ENCODE measurements at regions not wholly inside any gene's neighbourhood (a gene's known extent, or its start where the extent isn't known, plus 50 kb on each side); places are given as distances from the start of the nearest gene placed in this dataset.

- DNase-seq (ENCODE audit: low read depth) = no peak
These were observed 799.5 kb downstream of the QKI start for GRCh38 chr6:164214066-164214465.

- DNase-seq (ENCODE audit: low read depth) = no peak
These were observed 796.7 kb downstream of the QKI start for GRCh38 chr6:164211254-164211653.

- DNase-seq (ENCODE audit: low read depth) = no peak
These were observed 796.3 kb downstream of the QKI start for GRCh38 chr6:164210783-164211182.

GRCh38 chr6:164210323-164210722 is 795.8 kb downstream of the QKI start:
- no peak for DNase-seq (ENCODE audit: low read depth)

DNA sequence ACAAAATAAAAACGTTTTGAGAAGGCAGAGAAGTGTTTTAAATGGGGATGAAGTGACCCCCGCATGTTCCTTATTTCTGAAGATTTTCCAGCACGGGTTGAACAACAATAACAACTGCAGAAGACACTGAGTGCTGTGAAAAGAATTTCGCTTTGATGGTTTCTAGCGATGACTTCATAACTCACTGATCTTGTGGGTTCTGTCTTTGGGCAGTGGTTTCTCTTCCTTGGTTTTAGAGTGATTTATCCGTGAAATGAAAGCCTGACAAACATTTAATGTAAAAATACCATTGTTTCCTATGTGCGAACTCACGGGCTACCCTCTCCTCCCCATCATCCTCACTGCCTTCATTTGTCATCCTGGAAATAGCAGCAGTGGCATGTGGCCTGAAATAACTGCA is 793.9 kb downstream of the QKI start:
- no peak for DNase-seq (ENCODE audit: low read depth)

DNA sequence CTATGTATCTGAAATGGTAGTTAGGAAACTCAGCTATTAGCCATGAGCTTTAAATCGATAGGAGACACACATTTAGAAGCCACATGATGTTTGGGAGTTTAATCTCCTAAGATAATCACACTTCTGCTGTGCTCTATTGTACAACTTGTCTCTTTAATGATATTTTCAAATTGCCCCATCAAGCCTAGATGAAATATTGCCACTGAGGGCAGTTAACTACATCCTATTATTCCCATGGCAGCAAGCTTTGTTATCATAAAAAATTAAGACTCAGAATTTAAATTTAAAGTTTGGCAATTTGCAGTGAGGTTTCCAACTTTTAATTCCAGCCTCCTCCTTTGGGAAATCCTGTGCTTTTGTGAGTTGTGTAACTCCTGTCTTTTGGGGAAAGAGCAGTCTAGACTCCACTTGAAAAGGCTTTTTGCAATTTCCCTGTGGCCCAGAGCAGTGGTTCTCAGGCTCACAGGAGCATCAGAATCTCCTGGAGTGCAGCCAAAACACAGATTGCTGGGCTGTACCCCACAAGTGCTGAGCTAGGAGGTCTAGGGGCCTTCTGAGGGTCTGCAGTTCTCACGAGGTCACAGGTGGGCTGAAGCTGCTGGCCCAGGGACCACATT is 792.4 kb downstream of the QKI start:
- no peak for DNase-seq (ENCODE audit: low read depth)

- DNase-seq (ENCODE audit: low read depth) = no peak
These were observed 785.6 kb downstream of the QKI start for GRCh38 chr6:164200071-164200470.

DNA sequence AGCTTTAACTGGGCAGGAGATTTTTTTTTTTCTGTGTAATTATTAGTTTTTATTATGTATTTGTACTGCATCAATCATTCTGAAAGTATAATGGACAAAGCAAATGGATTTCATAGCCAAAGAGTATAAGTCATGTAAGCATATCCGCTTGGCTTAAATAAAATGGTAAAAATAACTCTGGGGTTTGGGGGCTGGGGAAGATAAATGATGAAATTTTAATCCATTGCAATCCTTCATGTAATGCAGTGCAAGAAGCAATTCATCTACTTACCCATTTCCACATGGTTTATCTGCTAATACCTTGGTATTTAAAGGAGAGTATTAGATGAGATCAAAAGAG is 781.4 kb downstream of the QKI start:
- no peak for DNase-seq (ENCODE audit: low read depth)

- DNase-seq (ENCODE audit: low read depth) = no peak
These were observed 780.9 kb downstream of the QKI start for GRCh38 chr6:164195278-164195941.

DNA sequence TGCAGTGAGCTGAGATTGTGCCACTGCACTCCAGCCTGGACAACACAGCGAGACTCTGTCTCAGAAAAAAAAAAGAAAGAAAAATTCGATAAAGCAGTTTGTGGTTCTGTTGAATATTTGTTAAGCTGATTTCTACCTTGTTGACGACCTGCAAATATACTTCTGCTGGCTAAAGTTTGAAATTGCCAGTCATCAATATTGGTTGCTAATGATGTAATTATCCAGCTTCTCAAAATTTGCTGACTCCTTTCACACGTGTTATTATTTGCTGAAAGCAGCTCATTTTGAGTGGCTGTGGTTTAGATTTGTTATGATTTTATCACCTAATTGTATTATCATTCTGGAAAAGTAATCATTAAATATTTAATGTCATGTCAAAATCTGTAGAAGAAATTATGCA is 774.3 kb downstream of the QKI start:
- no peak for DNase-seq (ENCODE audit: low read depth)

DNA sequence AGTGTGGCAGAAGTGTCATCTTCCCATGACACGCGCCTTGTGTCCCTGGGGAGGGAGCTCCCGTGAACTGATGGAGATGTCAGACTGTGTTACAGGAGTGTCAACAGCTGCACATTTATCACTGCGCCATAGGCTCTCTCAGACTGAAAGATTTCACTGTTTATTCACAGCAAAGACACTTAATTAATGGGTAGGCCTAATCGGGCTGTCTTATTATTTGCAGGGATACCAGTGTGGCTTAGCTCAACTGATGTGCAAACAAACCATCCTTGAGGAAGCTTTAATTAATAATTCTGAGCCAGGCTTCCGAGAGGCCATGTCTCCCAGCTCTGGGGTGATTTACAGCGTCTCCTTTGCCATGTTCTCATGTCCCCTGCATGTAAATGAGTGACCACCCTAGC is 771.0 kb downstream of the QKI start:
- no peak for DNase-seq (ENCODE audit: low read depth)

DNA sequence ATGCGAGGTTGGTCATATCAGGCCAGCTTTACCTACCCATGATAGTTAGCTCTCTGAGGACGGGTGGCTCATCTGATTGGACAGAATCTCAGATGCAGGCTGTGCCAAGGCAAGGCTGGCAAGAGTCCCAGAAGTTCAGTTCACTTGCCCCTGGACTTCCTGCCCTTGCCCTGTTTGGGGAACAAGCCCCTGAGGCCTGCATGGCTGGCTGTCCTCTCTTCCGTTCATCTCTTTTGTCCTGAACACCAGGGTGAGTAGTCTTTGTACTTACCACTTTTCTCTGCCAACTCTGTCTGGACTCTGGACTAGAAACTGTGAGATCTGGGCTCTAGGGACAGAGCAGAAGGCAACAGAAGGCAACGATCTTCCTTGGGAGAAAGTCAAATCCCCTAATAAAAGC is 769.9 kb downstream of the QKI start:
- DNase-seq (ENCODE audit: low read depth) = no peak

GRCh38 chr6:164183556-164184123 is 769.1 kb downstream of the QKI start:
- no peak for DNase-seq (ENCODE audit: low read depth)

- no peak for DNase-seq (ENCODE audit: low read depth)
These were observed 764.3 kb downstream of the QKI start for GRCh38 chr6:164178679-164179332.

GRCh38 chr6:164169355-164169754 is 754.8 kb downstream of the QKI start:
- no peak for DNase-seq (ENCODE audit: low read depth)

- no peak for DNase-seq (ENCODE audit: low read depth)
These were observed 754.1 kb downstream of the QKI start for GRCh38 chr6:164168595-164168994.

DNA sequence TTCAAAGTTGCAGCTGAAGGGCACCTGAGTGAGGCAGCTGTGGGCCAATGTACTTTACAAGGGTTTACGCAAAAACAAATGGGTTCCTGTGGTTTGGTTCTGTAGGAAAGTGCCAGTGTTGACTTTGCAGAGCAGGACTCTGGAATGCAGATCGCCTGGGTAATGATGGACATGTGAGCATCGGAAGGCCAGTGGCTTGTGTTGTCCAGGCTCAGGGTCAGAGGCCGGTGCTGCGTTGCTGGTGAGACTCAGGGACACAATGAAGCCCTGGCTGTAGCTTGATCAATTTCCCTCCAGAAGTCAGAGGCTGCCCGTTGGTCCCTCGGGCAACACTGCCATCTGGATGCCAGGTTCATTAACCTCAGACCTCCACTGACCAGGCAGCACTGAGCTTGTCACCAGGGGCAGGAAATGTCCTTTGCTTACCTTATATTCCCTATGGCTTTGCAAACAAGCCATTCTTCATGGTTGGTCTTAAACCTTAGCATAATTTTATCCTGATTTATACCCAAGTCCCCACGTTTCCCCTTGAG is 753.4 kb downstream of the QKI start:
- no peak for DNase-seq (ENCODE audit: low read depth)

DNA sequence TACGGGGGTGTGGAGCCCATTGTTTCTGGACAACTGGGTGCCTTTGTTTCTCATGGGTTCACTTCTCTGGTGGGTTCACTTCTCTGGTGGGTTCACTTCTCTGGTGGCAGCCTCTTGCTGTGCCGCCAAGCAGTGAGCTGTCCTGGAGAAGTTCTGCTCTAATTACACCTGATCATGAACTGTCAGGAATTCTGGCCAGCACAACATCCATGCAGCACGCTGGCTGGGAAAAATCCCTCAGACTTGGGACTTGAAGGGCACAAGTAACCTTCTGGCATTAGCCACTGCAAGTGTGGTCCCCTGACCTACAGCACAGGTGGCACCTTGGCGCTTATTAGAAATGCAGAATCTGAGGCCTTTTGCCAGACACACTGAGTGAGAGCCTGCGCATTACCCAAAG is 752.5 kb downstream of the QKI start:
- no peak for DNase-seq (ENCODE audit: low read depth)

DNA sequence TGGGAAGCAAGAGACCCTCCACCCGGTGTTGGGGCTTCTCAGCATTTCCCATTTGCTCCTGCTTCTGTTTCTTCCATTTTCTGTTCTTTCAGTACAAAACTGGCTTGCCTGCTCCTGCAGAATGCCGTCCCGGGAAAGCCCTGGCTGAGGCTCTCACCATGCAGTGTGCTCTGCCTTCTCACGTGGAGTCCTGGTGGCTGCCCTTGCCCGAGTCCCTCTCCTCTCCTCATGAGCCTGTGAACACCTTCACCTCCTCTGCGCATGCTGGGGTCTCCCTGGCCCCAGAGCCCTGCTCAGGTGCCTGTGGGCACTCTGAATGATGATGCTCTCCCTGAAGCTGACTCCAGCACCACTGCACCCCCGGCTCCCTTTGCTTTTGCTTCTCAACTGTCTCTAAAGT is 752.0 kb downstream of the QKI start:
- no peak for DNase-seq (ENCODE audit: low read depth)

GRCh38 chr6:164164876-164165275 is 750.4 kb downstream of the QKI start:
- no peak for DNase-seq (ENCODE audit: low read depth)

DNA sequence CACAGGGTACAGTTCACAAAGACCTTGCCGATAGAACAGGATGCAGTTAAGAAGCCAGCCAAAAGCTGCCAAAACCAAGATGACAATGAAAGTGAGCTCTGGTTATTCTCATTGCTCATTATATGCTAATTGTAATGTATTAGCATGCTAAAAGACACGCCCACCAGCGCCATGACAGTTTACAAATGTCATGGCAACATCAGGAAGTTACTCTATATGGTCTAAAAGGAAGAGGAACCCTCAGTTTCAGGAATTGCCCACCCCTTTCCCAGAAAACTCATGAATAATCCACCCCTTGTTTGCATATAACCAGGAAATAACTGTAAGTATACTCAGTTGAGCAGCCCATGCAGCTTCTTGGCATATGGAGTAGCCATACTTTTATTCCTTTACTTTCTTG is 748.7 kb downstream of the QKI start:
- no peak for DNase-seq (ENCODE audit: low read depth)

DNA sequence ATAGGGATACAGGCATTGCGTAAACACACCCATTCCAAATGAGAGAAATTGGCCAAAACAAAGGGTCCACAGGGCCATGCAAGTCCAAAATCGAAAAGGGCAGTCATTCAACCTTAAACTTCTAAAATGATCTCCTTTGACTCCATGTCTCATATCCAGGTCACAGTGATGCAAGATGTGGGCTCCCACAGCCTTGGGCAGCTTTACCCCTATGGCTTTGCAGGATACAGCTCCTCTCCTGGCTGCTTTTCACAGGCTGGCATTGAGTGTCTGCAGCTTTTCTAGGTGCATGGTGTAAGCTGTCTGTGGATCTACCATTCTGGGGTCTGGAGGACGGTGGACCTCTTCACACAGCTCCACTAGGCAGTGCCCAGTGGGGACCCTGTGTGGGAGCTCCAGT is 744.5 kb downstream of the QKI start:
- no peak for DNase-seq (ENCODE audit: low read depth)

GRCh38 chr6:164154588-164154987 is 740.1 kb downstream of the QKI start:
- no peak for DNase-seq (ENCODE audit: low read depth)

Measured in GM04503 (cell line).